ENCODE measurements at regions not wholly inside any gene's neighbourhood (a gene's known extent, or its start where the extent isn't known, plus 50 kb on each side); places are given as distances from the start of the nearest gene placed in this dataset.

- TF ChIP-seq CTCF (IDR thresholded peaks at IDR 0.05; ENCODE audit: low read depth, low read length) (no peak), EZH2phosphoT487 (IDR thresholded peaks at IDR 0.05; ENCODE audit: low read depth) (no peak)
These were observed 283.4 kb upstream of the TMTC1 start for GRCh38 chr12:30067146-30067545.

Data from OCI-LY3 (cell line).